HEK293T (cell line): ENCODE measurements at regions not wholly inside any gene's neighbourhood (a gene's known extent, or its start where the extent isn't known, plus 50 kb on each side); places are given as distances from the start of the nearest gene placed in this dataset.

Source experiments
- CTCF ChIA-PET: fragments of 350-600 bp; formaldehyde crosslinking; extraction: SDS; loops from one replicate; lab custom pipeline; 2021; ENCODE audit warnings: antibody characterized with exemption, inconsistent platforms; lab: Yijun Ruan, JAX
- POLR2A ChIA-PET: fragments of 350-600 bp; formaldehyde crosslinking; extraction: SDS; loops from one replicate; lab custom pipeline; 2020; ENCODE audit warnings: antibody characterized with exemption, inconsistent platforms; lab: Yijun Ruan, JAX
- DNase-seq: peaks from one replicate; pipeline ENCODE4 v3.0.0; 2012; ENCODE audit warnings: mixed read lengths; ENCODE audit errors: extremely low spot score
- ARNT ChIP-seq: fragments of 450-650 bp; IDR thresholded peaks from 2 replicates; pipeline ENCODE4 v1.6.1; 2017; ENCODE audit warnings: mild to moderate bottlenecking
- BHLHE40 ChIP-seq: fragments of 450-650 bp; IDR thresholded peaks from 2 replicates; pipeline ENCODE4 v1.6.1; 2016; ENCODE audit warnings: mild to moderate bottlenecking, moderate library complexity, borderline replicate concordance
- CTBP1 ChIP-seq: fragments of 450-650 bp; IDR thresholded peaks from 2 replicates; pipeline ENCODE4 v1.6.1; 2016; ENCODE audit warnings: borderline replicate concordance
- ELF4 ChIP-seq: fragments of 450-650 bp; IDR thresholded peaks from 2 replicates; pipeline ENCODE4 v1.6.1; 2017; ENCODE audit warnings: antibody characterized with exemption
- FOXA1 ChIP-seq: fragments of 450-650 bp; IDR thresholded peaks from 2 replicates; pipeline ENCODE4 v1.6.1; 2016; ENCODE audit warnings: mild to moderate bottlenecking
- FOXK2 ChIP-seq: fragments of 450-650 bp; IDR thresholded peaks from 2 replicates; pipeline ENCODE4 v1.6.1; 2016; ENCODE audit warnings: mild to moderate bottlenecking
- FOXM1 ChIP-seq: fragments of 450-650 bp; IDR thresholded peaks from 2 replicates; pipeline ENCODE4 v1.6.1; 2017; ENCODE audit warnings: mild to moderate bottlenecking, borderline replicate concordance
- HDGF ChIP-seq: fragments of 450-650 bp; IDR thresholded peaks from 2 replicates; pipeline ENCODE4 v1.6.1; 2017; ENCODE audit warnings: antibody characterized with exemption, borderline replicate concordance
- L3MBTL2 ChIP-seq: fragments of 450-650 bp; conservative IDR thresholded peaks from 2 replicates; pipeline ENCODE4 v1.6.1; 2016; ENCODE audit warnings: mild to moderate bottlenecking
- LEF1 ChIP-seq: fragments of 450-650 bp; IDR thresholded peaks from 2 replicates; pipeline ENCODE4 v1.6.1; 2017; ENCODE audit warnings: mild to moderate bottlenecking, borderline replicate concordance
- NFRKB ChIP-seq: fragments of 450-650 bp; IDR thresholded peaks from 2 replicates; pipeline ENCODE4 v1.6.1; 2016; ENCODE audit warnings: mild to moderate bottlenecking, moderate library complexity
- PKNOX1 ChIP-seq: fragments of 450-650 bp; IDR thresholded peaks from 2 replicates; pipeline ENCODE4 v1.6.1; 2016
- SP1 ChIP-seq: fragments of 450-650 bp; IDR thresholded peaks from 2 replicates; pipeline ENCODE4 v1.6.1; 2017
- SUZ12 ChIP-seq: fragments of 450-650 bp; IDR thresholded peaks from 2 replicates; pipeline ENCODE4 v1.6.1; 2016; ENCODE audit warnings: mild to moderate bottlenecking
- TARDBP ChIP-seq: fragments of 450-650 bp; IDR thresholded peaks from 2 replicates; pipeline ENCODE4 v1.6.1; 2016
- ZNF384 ChIP-seq: fragments of 450-650 bp; IDR thresholded peaks from 2 replicates; pipeline ENCODE4 v1.6.1; 2016

DNA sequence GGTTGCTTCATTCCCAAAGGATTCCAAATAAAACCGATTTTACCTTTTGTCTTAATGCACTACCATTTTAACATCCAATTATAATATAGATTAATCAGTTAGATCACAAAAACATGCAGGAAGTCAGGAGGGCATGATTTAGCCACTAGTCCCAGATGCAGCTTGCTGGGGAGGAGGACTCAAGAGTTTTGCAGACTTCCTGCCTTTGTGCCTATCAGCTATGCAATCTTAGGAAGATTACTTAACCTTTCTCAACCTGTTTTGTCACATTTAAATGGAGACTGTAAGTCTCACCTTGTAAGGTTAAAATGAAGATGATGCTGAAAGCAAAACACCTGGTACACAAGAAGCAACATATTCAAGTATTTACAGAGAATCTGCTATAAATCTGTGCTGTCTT, 242.4 kb upstream of the GOLIM4 start:
- ChIA-PET CTCF (no interaction called here), POLR2A (no interaction called here)
- no peak for TF ChIP-seq SP1
- no peak for TF ChIP-seq BHLHE40
- no peak for TF ChIP-seq TARDBP
- no peak for TF ChIP-seq ARNT
- no peak for TF ChIP-seq FOXM1
- TF ChIP-seq PKNOX1, result no peak
- no peak for TF ChIP-seq SUZ12
- TF ChIP-seq FOXK2, result no peak
- no peak for TF ChIP-seq HDGF
- TF ChIP-seq FOXA1, result no peak
- no peak for TF ChIP-seq ELF4
- no peak for TF ChIP-seq LEF1
- no peak for TF ChIP-seq CTBP1
- TF ChIP-seq ZNF384, result no peak
- no peak for TF ChIP-seq NFRKB
- no peak for TF ChIP-seq L3MBTL2
- no peak for DNase-seq

- ChIA-PET CTCF (no interaction called here), POLR2A (no interaction called here)
- TF ChIP-seq TARDBP (no peak), ZNF384 (no peak), ELF4 (no peak), FOXK2 (no peak), SUZ12 (no peak)
- no peak for DNase-seq
Observed at GRCh38 chr3:168336276-168336675, 240.6 kb upstream of the GOLIM4 start.

DNA sequence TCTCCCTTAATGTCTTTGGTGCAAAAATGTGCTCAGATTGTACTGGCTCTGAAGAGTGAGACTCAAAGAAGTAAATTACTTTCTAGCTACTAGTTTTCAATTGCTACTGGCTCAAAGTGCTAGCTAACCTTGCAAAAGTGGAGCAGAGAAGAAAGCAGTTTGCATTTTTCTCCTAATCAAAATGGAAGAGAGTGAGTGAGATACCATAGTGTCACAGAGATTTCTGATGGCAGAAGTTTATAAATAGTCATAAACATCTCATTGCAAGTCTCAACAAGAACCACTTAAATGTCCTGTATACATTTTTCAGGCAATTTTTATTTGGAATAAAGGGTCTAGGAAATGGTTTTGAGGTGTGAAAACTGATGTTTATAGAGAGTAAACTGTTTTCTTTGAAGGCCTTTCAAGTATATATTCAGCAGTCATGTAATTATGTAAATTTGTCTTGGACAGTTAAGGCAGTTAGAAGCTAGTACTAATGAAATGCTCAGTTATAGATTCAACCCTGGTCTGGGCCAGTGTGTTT, 237.7 kb upstream of the GOLIM4 start:
- POLR2A ChIA-PET, result no interaction called here
- CTCF ChIA-PET, result no interaction called here
- no peak for DNase-seq
- TF ChIP-seq SP1 (no peak), TARDBP (no peak), NFRKB (no peak), LEF1 (no peak)

DNA sequence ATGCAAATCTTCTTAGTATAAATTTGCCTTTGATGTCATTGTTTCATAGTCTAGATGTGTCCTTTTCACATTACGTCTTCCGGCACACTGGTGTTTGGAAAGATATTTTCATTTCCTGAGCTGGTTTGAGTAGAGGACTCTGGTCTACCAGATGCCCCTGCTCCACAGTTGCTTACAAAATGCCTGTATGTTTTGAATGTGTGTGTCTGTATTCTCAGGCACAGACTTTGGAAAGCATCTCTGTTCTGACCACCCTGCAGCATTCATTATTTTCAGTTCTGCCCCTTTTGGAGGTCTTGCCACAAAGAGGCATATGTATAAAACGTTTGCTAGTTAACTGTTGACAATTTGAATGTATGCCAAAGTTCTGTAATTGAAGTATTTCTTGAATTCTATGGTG, 236.0 kb upstream of the GOLIM4 start:
- TF ChIP-seq NFRKB (no peak), LEF1 (no peak), FOXK2 (no peak), FOXM1 (no peak), ZNF384 (no peak), L3MBTL2 (no peak), FOXA1 (no peak), CTBP1 (no peak), HDGF (no peak), SP1 (no peak), BHLHE40 (no peak), SUZ12 (no peak), ARNT (no peak), ELF4 (no peak), TARDBP (no peak), PKNOX1 (no peak)
- no peak for DNase-seq
- ChIA-PET POLR2A (no interaction called here), CTCF (no interaction called here)

GRCh38 chr3:168330983-168331382, 235.3 kb upstream of the GOLIM4 start:
- DNase-seq, result no peak
- ChIA-PET POLR2A (no interaction called here), CTCF (no interaction called here)
- TF ChIP-seq L3MBTL2 (no peak), NFRKB (no peak), FOXK2 (no peak), ELF4 (no peak), FOXM1 (no peak)

GRCh38 chr3:168327856-168328255, 232.1 kb upstream of the GOLIM4 start:
- no peak for TF ChIP-seq LEF1
- no peak for TF ChIP-seq FOXA1
- no peak for TF ChIP-seq FOXK2
- TF ChIP-seq SUZ12, result no peak
- no peak for TF ChIP-seq CTBP1
- TF ChIP-seq ZNF384, result no peak
- no peak for TF ChIP-seq FOXM1
- TF ChIP-seq NFRKB, result no peak
- TF ChIP-seq L3MBTL2, result no peak
- TF ChIP-seq BHLHE40, result no peak
- TF ChIP-seq SP1, result no peak
- no peak for TF ChIP-seq ELF4
- no peak for TF ChIP-seq PKNOX1
- ChIA-PET POLR2A (no interaction called here), CTCF (no interaction called here)
- no peak for DNase-seq
